Ureter (tissue), 1 donor: ENCODE measurements at regions not wholly inside any gene's neighbourhood (a gene's known extent, or its start where the extent isn't known, plus 50 kb on each side); places are given as distances from the start of the nearest gene placed in this dataset.
A peak's percentile ranks its signal among the peaks of the same experiment; 100 is the strongest.
"Not testable (repeated sequence)": the region's sequence is repeated elsewhere in the genome, so short reads cannot be mapped to it uniquely, and the experiment has no call there.

ENCODE experiments used
- DNase-seq: peaks from one replicate; pipeline ENCODE4 v3.0.0-alpha.2; 2020; ENCODE audit warnings: low spot score
- donor health status: DM: yes; HTN: yes; CAD: no.

DNA sequence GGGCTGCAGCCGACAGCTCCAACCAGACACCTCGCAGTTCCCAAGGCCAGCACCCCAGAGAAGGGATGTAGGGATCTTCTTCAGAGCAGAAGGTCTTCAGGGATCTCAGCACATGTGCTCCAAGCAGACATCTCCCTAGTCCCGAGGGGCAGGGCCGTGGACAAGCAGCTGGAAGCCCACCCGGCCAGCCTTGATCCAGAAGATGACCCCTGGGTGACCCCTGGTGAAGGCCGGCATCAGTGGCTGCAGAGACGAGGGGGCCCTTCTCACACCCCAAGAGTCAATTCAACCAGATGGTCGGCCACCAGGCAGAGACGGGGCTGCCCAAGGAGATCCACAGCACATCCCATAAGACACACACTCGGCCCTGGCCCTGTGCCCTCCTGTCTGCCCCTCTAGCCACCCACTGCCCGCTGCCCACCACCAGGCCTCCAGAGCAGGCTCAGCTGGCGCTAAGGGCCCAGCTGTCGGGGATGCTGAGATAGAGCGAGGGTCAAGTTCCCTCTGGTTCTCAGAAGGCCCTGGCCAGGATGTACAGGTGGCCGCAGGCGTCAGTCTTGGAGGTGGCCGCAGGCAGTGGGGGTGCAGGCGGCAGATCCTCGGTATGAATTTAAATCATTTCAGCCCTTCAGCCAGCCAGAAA is 168.3 kb downstream of the BRD1 start:
- DNase-seq = peak; percentile 27

DNA sequence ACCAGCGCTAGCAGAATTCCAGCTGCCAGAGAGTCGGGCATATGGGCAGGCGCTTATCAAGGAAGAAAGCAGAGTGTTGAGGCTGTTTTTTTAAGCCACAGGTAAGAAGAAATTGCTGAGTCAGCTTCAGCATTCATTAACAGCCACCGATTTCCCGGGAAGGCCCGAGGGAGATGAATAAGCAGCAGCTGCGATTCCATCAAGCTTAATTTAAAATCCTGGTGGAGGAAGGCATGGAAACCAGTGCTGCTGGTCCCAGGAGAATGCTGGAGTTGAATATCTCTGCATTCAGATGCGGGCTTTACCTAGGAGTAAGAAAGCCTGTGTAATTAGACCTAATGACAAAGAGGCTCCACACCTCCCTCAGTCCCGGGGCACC is 168.8 kb downstream of the BRD1 start:
- DNase-seq = no peak

- DNase-seq = no peak
Measured at GRCh38 chr22:49657974-49658590, 169.6 kb downstream of the BRD1 start.

DNA sequence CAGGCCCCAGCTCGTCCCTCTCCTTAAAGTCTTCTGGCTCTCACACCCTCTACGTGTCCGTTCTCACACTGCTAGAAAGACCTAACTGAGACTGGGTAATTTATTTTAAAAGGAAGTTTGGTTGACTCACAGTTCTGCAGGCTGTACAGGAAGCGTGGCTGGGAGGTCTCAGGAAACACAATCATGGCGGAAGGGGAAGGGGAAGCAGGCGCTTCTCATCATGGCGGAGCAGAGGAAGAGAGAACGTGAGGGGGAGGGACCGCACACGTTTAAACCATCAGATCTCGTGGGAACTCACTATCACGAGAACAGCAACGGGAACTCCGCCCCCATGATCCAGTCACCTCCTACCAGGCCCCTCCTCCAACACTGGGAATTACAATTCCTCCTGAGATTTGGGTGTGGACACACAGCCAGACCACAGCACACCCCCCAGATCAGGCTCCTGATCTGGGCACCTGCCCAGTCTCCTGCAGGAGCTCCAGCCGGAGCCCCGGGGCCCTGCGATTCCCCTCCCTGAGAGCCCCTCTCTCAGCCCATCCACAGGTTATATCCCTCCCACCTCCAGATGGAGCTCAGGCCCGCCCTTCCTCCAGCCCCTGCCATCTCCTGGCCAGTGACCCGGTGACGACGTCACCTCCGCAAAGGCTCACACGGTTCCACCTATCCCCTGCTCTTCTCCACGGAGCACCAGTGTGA is 170.2 kb downstream of the BRD1 start:
- peak; percentile 70 for DNase-seq

DNA sequence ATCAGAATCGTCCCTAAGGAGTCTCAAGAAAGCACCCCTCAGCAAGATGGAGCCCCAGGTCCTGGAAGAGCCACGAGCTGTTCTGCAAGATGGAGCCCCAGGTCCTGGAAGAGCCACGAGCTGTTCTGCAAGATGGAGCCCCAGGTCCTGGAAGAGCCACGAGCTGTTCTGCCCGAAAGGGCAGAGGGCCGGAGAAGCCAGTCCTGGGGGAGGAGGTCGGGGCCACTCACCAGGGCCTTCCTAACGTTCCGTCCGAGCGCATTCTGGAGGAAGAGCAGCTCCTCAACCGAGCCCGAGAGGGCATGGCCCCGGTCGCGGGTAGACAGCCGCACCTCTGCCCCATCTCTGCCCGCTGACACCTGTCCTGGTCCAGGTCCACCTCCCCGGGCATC is 170.8 kb downstream of the BRD1 start:
- DNase-seq = not testable (repeated sequence)

DNA sequence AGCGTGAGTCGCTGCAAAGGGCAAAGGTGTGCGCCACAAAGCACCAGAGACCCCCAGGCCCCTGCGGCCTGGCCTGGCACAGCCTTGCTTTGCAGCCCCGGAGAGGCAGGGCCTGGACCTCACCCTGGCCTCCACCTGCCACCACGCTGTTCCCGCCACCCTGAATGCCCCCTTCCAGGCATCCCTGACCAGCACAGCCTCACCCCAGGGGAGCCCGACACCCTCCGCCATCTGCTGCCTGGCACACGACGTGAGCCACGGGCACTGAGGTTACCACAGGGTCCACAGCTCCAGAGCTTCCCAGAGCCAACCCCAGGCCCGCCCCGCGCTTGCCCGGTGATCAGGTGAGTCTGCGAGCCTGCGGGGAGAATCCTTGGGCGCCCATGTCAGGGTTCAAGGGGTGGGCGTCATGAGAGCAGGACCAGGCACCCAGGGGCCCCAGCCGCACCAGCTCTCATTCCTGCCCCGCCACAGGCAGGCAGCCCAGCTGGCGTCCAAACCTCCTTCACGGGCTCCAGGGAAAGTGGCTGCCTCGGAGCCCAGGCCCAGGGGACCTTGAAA is 171.3 kb downstream of the BRD1 start:
- DNase-seq = no peak

GRCh38 chr22:49655168-49655812 is 172.4 kb downstream of the BRD1 start:
- no peak for DNase-seq

DNA sequence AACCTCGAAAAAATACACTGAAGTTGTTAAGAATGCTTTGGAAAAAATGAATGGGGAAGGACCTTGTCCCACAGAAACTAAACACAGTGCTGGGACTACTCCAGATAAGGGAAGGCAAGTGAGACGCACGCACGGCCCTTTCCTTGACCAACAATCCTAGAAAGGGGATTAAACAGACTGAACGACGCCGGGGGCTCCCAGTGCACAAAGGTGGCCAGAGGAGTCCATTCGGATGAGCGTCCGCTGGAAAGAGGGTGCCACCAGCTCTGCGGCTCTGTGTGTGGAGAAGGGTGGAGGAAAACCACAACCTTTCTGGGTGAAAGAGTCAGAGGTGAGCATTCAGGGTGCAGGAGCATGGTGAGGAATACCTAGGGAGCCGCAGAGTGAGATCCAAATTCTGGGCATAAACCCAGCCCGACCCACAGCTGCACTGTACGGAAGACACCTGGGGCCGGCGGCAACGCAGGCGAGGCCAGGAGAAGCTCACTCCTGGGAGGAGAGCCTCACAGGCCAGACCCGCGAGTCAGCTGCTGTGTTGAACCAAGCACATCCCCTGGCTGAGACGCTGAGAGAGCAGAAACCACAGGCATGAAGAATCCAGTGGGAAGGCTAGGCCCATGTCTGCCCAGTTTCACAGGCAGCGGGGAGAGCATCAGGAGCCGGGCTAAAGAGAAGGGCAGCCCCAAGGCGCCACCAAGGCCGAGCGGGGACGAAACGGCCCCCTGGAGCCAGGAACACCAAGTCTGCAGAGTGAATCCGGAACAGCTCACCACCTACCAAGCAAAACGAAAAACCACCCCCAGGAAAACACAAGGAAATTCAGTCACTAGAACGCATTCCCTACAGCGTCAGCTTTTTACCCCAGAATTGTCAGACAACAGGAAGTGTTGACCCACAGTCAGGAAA is 177.1 kb downstream of the BRD1 start:
- no peak for DNase-seq

- DNase-seq = no peak
Measured at GRCh38 chr22:49649166-49650068, 178.3 kb downstream of the BRD1 start.

DNA sequence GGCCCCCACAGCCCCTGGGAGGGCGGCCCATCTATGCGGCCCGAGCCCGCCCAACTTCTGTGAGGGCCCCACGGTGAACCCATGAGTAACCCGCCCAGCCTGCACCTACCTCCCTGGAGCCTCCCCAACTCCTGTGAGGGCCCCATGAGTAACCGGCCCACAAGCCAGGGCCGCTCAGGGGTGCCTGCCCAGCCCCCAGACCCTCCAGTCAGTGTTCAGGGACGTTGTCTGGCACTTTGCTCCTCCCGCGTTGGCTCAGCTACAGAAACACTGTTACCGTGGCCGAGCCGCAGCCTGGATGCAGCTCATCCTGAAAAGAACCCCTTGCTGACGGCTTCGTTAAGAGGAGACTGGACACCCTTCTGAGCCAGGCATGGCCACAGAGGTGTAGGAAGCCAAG is 179.6 kb downstream of the BRD1 start:
- no peak for DNase-seq

DNA sequence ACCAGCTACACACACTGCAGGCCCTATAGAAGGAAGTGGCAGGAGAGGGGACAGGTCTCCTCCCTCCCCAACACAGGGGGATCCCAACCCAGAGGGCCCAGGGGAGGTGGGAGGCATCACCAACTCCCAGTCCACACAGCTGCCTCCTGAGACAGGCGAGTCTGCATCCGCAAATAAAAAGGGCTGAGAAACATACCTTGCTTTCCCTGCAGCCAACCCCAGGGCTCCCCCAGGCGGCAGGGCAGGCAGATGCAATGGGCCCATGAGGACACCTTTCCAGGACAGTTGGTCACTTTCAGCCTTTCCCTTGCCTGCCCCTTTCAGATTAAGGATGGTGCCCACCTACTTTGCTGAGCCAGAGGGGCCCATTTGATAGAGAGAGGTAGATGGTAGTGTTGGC is 180.0 kb downstream of the BRD1 start:
- DNase-seq = no peak

GRCh38 chr22:49646876-49647275 is 180.8 kb downstream of the BRD1 start:
- no peak for DNase-seq

GRCh38 chr22:49645791-49646550 is 181.7 kb downstream of the BRD1 start:
- no peak for DNase-seq

- no peak for DNase-seq
Measured at GRCh38 chr22:49645257-49645656, 182.4 kb downstream of the BRD1 start.

DNA sequence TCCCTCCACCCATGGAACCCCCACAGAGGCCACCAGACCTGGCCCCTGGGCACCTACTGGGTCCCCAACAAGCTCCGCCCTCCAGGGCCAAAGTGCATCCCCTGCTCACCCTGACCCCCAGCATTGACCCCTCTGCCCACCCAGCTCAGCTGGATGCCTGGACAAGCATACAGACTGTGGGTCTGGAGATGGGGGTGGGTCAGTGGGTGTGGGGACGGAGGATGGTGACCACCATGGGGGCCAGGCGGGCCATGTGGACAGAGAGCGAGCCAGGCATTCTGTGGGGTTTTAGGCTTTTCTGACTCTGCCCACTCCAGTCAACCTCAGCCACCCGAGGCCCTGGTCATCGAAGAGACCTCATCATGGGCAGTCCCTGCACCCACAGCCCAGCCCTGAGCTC is 183.7 kb downstream of the BRD1 start:
- DNase-seq = no peak

GRCh38 chr22:49643466-49643865 is 184.2 kb downstream of the BRD1 start:
- DNase-seq = no peak

DNA sequence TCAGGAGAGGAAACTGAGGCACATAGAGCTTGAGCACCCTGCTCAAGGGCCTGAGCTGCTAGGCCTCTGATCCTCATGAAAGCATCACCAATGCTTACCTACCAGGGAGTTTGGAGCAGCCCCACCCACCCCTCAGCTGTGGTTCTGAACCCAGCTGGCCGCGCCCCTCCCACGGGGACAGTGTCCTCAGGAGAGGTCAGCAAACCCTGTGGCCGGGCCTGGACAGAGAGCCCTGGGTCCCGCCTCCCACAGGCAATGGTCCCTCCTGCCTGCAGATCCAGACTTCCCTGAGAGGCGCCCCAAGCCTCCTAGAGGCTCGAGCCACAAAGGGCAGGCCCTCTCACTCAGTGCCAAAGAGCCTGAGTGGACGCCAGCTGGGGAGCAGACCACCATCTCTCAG is 184.9 kb downstream of the BRD1 start:
- no peak for DNase-seq

DNA sequence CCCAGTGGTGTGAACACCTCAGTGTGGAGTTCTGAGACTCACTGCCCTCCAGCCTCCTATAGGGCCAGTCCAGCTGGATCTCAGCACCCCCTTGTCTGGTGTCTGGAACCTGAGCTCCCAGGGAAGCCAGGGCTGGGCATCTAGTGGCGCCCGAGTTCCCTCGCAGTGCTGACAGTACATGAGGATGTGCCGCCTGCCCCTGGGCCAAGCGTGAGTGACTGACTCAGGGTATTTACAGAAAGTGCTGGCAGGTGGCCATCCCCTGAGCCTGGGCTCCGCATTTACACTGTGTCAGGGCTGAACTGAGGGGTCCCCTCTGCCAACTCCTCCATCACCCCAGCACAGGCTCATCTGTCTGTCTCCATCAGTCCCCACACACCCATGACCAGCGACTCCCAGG is 185.3 kb downstream of the BRD1 start:
- DNase-seq = no peak

DNA sequence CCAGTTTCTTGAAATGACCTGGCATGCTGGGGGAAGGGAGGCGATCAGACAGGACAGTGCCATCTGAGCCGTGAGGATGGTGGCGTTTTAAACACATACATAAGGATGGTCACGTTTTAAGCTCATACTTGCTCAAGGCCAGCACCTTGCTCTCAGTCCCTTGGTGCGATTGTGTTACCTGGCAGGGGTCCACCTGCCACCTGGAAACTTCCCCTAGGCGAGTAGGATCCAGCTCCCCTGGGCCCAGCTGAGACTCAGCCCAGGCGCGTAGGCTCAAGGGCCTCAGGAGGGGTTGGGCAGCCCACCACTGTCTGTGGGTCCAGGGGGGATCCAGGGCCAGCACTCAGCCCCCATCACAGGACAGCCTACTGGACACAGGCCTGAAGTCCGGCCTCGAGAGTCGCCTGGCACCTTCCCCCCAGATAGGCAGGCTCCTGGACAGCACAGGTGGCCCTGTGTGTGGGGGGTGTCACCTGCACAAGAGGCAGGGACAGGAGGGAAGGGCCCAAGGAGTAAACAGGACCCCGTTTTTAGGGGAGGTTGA is 185.8 kb downstream of the BRD1 start:
- no peak for DNase-seq
